ENCODE measurements at regions not wholly inside any gene's neighbourhood (a gene's known extent, or its start where the extent isn't known, plus 50 kb on each side); places are given as distances from the start of the nearest gene placed in this dataset.

DNA sequence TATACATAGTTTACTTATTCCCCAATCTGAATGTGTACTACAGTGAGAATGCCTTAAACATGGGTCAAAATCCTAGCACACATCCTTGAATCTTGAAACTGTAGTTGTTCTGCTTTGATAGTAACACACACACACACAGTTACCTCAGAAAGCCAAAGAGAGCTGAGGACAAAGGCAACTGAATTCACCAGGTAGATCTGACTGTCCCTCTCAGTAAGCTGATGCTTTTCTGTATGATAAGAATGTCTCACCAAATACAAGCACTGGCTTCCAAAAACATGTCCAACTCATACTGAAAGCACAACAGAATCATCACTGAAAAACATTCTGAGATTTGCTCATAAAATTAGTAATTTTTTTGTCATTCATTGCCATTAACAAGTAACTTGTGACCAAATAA lies 104.3 kb upstream of the DYNLRB2 start:
- peaks cover 0 to 2% (median 0%) of the 10 kb centered on the region in 3 donors for H3K27me3 ChIP-seq (ENCODE audit: control insufficient read depth in 3 of 3, insufficient read depth in 3 of 3, low read length in 3 of 3)
- no peak overlapping the region for H3K4me3 ChIP-seq (ENCODE audit: low read length in 3 of 3)
- H3K36me3 ChIP-seq (ENCODE audit: control insufficient read depth in 3 of 3, insufficient read depth in 3 of 3, low read length in 3 of 3): no peaks in the 10 kb centered on the region
- no peak overlapping the region for H3K27ac ChIP-seq (ENCODE audit: low read depth, low read length)
- no peaks in the 10 kb centered on the region for H3K9me3 ChIP-seq (ENCODE audit: control insufficient read depth in 3 of 3, low read length in 3 of 3)
- H3K4me1 ChIP-seq (ENCODE audit: control insufficient read depth in 3 of 3, insufficient read depth in 3 of 3, low read length in 3 of 3): no peaks in the 10 kb centered on the region
- H3K9ac ChIP-seq (ENCODE audit: low read depth in 1 of 3, low read length in 3 of 3): no peak overlapping the region

DNA sequence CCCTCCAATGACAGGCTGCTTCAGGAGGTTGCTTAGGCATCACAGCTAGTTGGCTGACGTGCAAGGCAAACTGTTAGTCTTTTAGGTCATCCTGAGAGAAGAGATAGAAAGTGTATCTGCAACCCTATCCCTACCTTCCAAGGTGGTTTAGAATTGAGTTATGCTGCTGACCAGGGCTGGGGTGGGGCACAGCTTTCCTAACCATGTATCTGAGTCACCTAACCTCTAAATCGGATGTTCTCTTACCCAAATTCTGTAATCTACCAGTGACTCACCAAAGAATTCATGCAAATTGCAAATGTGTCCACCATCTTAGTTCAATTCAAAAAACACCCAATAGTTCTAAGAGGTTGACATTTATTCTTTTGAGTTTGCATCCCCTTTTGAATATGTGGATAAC lies 107.2 kb upstream of the DYNLRB2 start:
- H3K4me3 ChIP-seq (ENCODE audit: low read length in 3 of 3): no peak overlapping the region

GRCh38 chr16:80427795-80428194 lies 113.0 kb upstream of the DYNLRB2 start:
- Histone ChIP-seq H3K27ac (ENCODE audit: low read depth, low read length) (no peak overlapping the region), H3K4me3 (ENCODE audit: low read length in 3 of 3) (no peak overlapping the region), H3K4me1 (ENCODE audit: control insufficient read depth in 3 of 3, insufficient read depth in 3 of 3, low read length in 3 of 3) (no peaks in the 10 kb centered on the region), H3K27me3 (ENCODE audit: control insufficient read depth in 3 of 3, insufficient read depth in 3 of 3, low read length in 3 of 3) (no peaks in the 10 kb centered on the region), H3K9me3 (ENCODE audit: control insufficient read depth in 3 of 3, low read length in 3 of 3) (no peaks in the 10 kb centered on the region), H3K9ac (ENCODE audit: low read depth in 1 of 3, low read length in 3 of 3) (no peak overlapping the region), H3K36me3 (ENCODE audit: control insufficient read depth in 3 of 3, insufficient read depth in 3 of 3, low read length in 3 of 3) (no peaks in the 10 kb centered on the region)

More for the DNA sequence above, 107.2 kb upstream of the DYNLRB2 start:
- no peak overlapping the region for H3K9ac ChIP-seq (ENCODE audit: low read depth in 1 of 3, low read length in 3 of 3)
- H3K4me1 ChIP-seq (ENCODE audit: control insufficient read depth in 3 of 3, insufficient read depth in 3 of 3, low read length in 3 of 3): no peaks in the 10 kb centered on the region
- H3K36me3 ChIP-seq (ENCODE audit: control insufficient read depth in 3 of 3, insufficient read depth in 3 of 3, low read length in 3 of 3): no peaks in the 10 kb centered on the region
- no peak overlapping the region for H3K27ac ChIP-seq (ENCODE audit: low read depth, low read length)
- H3K27me3 ChIP-seq (ENCODE audit: control insufficient read depth in 3 of 3, insufficient read depth in 3 of 3, low read length in 3 of 3): peaks cover 0 to 2% (median 0%) of the 10 kb centered on the region in 3 donors
- H3K9me3 ChIP-seq (ENCODE audit: control insufficient read depth in 3 of 3, low read length in 3 of 3): no peaks in the 10 kb centered on the region

DNA sequence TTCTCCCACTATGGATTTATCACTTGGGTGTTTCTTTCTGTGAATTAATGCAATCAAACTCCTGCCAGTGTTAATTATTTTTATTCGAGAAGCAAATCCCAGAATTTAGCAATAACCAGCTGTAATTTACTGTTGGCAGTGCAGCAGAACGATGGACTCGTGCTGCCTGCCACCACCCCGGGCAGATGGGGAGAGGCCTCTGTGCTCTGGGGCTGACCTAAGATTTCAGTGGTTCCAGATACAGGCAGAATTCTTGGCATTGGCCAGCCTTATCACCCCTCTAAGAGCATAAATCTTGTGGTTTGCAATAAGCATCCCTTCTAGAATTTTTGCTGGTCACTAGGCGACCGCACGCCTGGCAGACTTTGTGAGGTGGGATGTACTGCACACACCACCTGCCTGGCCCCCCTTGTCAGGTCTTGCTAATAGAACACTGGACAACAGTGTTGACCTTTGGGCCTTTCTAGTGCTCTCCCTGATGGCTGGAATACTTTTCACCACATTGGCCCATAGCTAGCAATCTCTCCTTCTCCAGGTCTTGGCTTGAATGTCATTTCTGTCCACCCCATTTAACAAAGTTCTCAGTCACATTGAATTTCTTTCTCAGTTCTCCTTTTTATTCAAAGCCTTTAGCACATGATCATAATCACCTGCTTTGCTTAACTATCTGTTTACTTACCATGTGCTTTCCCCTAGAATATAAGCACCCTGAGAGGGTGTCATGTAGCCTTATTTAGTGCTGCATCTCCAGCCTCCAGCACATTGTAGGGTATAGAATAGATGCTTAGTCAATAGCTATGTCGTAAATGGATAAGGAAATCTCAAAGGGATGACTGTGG lies 122.1 kb upstream of the DYNLRB2 start:
- Histone ChIP-seq H3K9me3 (ENCODE audit: control insufficient read depth in 3 of 3, low read length in 3 of 3) (no peaks in the 10 kb centered on the region), H3K4me3 (ENCODE audit: low read length in 3 of 3) (no peak overlapping the region), H3K9ac (ENCODE audit: low read depth in 1 of 3, low read length in 3 of 3) (no peak overlapping the region), H3K4me1 (ENCODE audit: control insufficient read depth in 3 of 3, insufficient read depth in 3 of 3, low read length in 3 of 3) (no peaks in the 10 kb centered on the region), H3K27ac (ENCODE audit: low read depth, low read length) (no peak overlapping the region), H3K27me3 (ENCODE audit: control insufficient read depth in 3 of 3, insufficient read depth in 3 of 3, low read length in 3 of 3) (peaks cover 0 to 4% (median 0%) of the 10 kb centered on the region in 3 donors), H3K36me3 (ENCODE audit: control insufficient read depth in 3 of 3, insufficient read depth in 3 of 3, low read length in 3 of 3) (no peaks in the 10 kb centered on the region)

- H3K27me3 ChIP-seq (ENCODE audit: control insufficient read depth in 3 of 3, insufficient read depth in 3 of 3, low read length in 3 of 3): peaks cover 0 to 4% (median 0%) of the 10 kb centered on the region in 3 donors
- no peaks in the 10 kb centered on the region for H3K4me1 ChIP-seq (ENCODE audit: control insufficient read depth in 3 of 3, insufficient read depth in 3 of 3, low read length in 3 of 3)
- no peak overlapping the region for H3K4me3 ChIP-seq (ENCODE audit: low read length in 3 of 3)
- H3K9me3 ChIP-seq (ENCODE audit: control insufficient read depth in 3 of 3, low read length in 3 of 3): no peaks in the 10 kb centered on the region
- no peak overlapping the region for H3K9ac ChIP-seq (ENCODE audit: low read depth in 1 of 3, low read length in 3 of 3)
- no peaks in the 10 kb centered on the region for H3K36me3 ChIP-seq (ENCODE audit: control insufficient read depth in 3 of 3, insufficient read depth in 3 of 3, low read length in 3 of 3)
- H3K27ac ChIP-seq (ENCODE audit: low read depth, low read length): no peak overlapping the region
These were observed 123.0 kb upstream of the DYNLRB2 start for GRCh38 chr16:80417706-80418271.

DNA sequence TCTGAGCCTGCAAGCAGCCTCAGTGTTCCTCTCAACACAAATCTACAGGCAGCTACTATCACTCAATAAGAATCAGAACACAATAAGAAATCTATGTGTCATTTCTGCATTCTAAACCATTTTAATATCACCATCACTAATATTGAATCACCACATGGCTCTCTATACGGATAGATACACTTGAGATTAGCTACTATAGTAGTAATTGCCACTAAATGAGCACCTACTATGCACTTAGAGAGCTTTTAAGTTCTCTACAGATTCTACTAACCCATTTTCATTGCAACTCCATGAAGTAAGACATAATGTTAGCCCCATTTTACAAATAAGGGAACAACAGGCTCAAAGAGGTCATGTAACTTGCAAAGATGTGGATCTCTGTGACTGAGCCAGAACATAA lies 132.8 kb upstream of the DYNLRB2 start:
- no peaks in the 10 kb centered on the region for H3K4me1 ChIP-seq (ENCODE audit: control insufficient read depth in 3 of 3, insufficient read depth in 3 of 3, low read length in 3 of 3)
- no peaks in the 10 kb centered on the region for H3K9me3 ChIP-seq (ENCODE audit: control insufficient read depth in 3 of 3, low read length in 3 of 3)
- H3K27me3 ChIP-seq (ENCODE audit: control insufficient read depth in 3 of 3, insufficient read depth in 3 of 3, low read length in 3 of 3): no peaks in the 10 kb centered on the region
- H3K9ac ChIP-seq (ENCODE audit: low read depth in 1 of 3, low read length in 3 of 3): no peak overlapping the region
- no peak overlapping the region for H3K4me3 ChIP-seq (ENCODE audit: low read length in 3 of 3)
- H3K27ac ChIP-seq (ENCODE audit: low read depth, low read length): no peak overlapping the region
- H3K36me3 ChIP-seq (ENCODE audit: control insufficient read depth in 3 of 3, insufficient read depth in 3 of 3, low read length in 3 of 3): no peaks in the 10 kb centered on the region

- H3K27ac ChIP-seq (ENCODE audit: low read depth, low read length): no peak overlapping the region
- H3K4me1 ChIP-seq (ENCODE audit: control insufficient read depth in 3 of 3, insufficient read depth in 3 of 3, low read length in 3 of 3): no peaks in the 10 kb centered on the region
- H3K36me3 ChIP-seq (ENCODE audit: control insufficient read depth in 3 of 3, insufficient read depth in 3 of 3, low read length in 3 of 3): no peaks in the 10 kb centered on the region
- H3K9ac ChIP-seq (ENCODE audit: low read depth in 1 of 3, low read length in 3 of 3): no peak overlapping the region
- no peak overlapping the region for H3K4me3 ChIP-seq (ENCODE audit: low read length in 3 of 3)
- no peaks in the 10 kb centered on the region for H3K9me3 ChIP-seq (ENCODE audit: control insufficient read depth in 3 of 3, low read length in 3 of 3)
- H3K27me3 ChIP-seq (ENCODE audit: control insufficient read depth in 3 of 3, insufficient read depth in 3 of 3, low read length in 3 of 3): no peaks in the 10 kb centered on the region
These were observed 133.4 kb upstream of the DYNLRB2 start for GRCh38 chr16:80407265-80407987.

- Histone ChIP-seq H3K9me3 (ENCODE audit: control insufficient read depth in 3 of 3, low read length in 3 of 3) (no peaks in the 10 kb centered on the region), H3K4me3 (ENCODE audit: low read length in 3 of 3) (no peak overlapping the region), H3K4me1 (ENCODE audit: control insufficient read depth in 3 of 3, insufficient read depth in 3 of 3, low read length in 3 of 3) (no peaks in the 10 kb centered on the region), H3K36me3 (ENCODE audit: control insufficient read depth in 3 of 3, insufficient read depth in 3 of 3, low read length in 3 of 3) (no peaks in the 10 kb centered on the region), H3K9ac (ENCODE audit: low read depth in 1 of 3, low read length in 3 of 3) (no peak overlapping the region), H3K27me3 (ENCODE audit: control insufficient read depth in 3 of 3, insufficient read depth in 3 of 3, low read length in 3 of 3) (no peaks in the 10 kb centered on the region), H3K27ac (ENCODE audit: low read depth, low read length) (no peak overlapping the region)
These were observed 135.9 kb upstream of the DYNLRB2 start for GRCh38 chr16:80404847-80405246.

DNA sequence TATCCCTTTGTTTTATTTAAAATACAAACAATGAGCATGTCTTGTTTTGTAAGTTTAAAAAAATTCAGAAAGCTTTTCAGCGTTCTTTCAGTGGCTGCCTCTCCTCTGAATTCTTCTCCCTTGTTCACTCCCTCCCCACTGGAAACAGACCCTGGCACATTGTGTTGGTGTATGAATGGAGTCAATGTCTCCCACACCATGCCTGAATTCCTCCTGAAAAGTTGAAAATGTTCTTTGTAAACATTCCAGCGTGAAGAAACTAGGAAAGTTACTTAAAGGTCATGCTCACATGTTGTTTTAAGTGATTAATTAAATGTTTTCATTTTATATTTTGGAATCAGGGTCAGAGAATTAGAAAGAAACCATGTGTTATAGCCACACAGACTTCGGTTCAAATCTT lies 136.9 kb upstream of the DYNLRB2 start:
- Histone ChIP-seq H3K9me3 (ENCODE audit: control insufficient read depth in 3 of 3, low read length in 3 of 3) (no peaks in the 10 kb centered on the region), H3K4me1 (ENCODE audit: control insufficient read depth in 3 of 3, insufficient read depth in 3 of 3, low read length in 3 of 3) (no peaks in the 10 kb centered on the region), H3K9ac (ENCODE audit: low read depth in 1 of 3, low read length in 3 of 3) (no peak overlapping the region), H3K27ac (ENCODE audit: low read depth, low read length) (no peak overlapping the region), H3K36me3 (ENCODE audit: control insufficient read depth in 3 of 3, insufficient read depth in 3 of 3, low read length in 3 of 3) (no peaks in the 10 kb centered on the region), H3K4me3 (ENCODE audit: low read length in 3 of 3) (no peak overlapping the region), H3K27me3 (ENCODE audit: control insufficient read depth in 3 of 3, insufficient read depth in 3 of 3, low read length in 3 of 3) (no peaks in the 10 kb centered on the region)
